Right lobe of liver (tissue), 6 donors: ENCODE measurements at regions not wholly inside any gene's neighbourhood (a gene's known extent, or its start where the extent isn't known, plus 50 kb on each side); places are given as distances from the start of the nearest gene placed in this dataset.

ENCODE experiments used
- ATAC-seq, 4 donors: fragments of 200-7000 bp; cut with Tn5 transposase; one replicate each; pipeline ENCODE4 v1.9.1; 2020; ENCODE audit warnings: mild to moderate bottlenecking in 4 of 4, moderate library complexity in 4 of 4
- DNase-seq, 3 donors: peaks; one replicate each; pipeline ENCODE4 v3.0.0-alpha.2; 2020
- H3K27ac ChIP-seq, 3 donors: fragments of 200-600 bp; one replicate each; pipeline ENCODE4 v1.8.0; 2022
- H3K27me3 ChIP-seq, 2 donors: fragments of 200-600 bp; one replicate each; pipeline ENCODE4 v1.8.0; 2022
- H3K36me3 ChIP-seq, 4 donors: fragments of 200-600 bp; sonication (generic) in 1 of 4; one replicate each; pipeline versions ENCODE4 v1.5.1 to v1.8.0; 2017 to 2022; ENCODE audit warnings: control low read depth in 1 of 4
- H3K4me1 ChIP-seq, 4 donors: fragments of 200-600 bp; sonication (generic) in 1 of 4; one replicate each; pipeline versions ENCODE4 v1.5.1 to v1.8.0; 2017 to 2022; ENCODE audit warnings: control low read depth in 1 of 4
- H3K4me3 ChIP-seq, 3 donors: fragments of 200-600 bp; one replicate each; pipeline ENCODE4 v1.8.0; 2022
- H3K9me3 ChIP-seq, 4 donors: fragments of 200-600 bp; sonication (generic) in 1 of 4; one replicate each; pipeline versions ENCODE4 v1.5.1 to v1.8.0; 2017 to 2022; ENCODE audit warnings: control low read depth in 1 of 4
- POLR2A ChIP-seq: fragments of 450-650 bp; IDR thresholded peaks from one replicate; pipeline ENCODE4 v1.6.1; 2017; ENCODE audit warnings: antibody characterized with exemption, mild to moderate bottlenecking
- WGBS: methylation state at CpG from one replicate; pipeline ENCODE4 v1.1.6; 2018; ENCODE audit warnings: low coverage, low lambda C conversion rate; ENCODE audit not compliant: insufficient coverage; ENCODE audit errors: missing lambda C conversion rate; 5-methylcytosine and 5-hydroxymethylcytosine counted together
- intact Hi-C, 2 donors: fragments of 100-400 bp; cut with DNase I; formaldehyde crosslinking; loops; one replicate each; pipeline versions ENCODE4 v1.11.2 to v1.14.1; 2022
- TF ChIP-seq, protein P1 (sequence below), 4 donors: fragments of 200-600 bp in 3 of 4; fragments of 450-650 bp in 1 of 4; IDR thresholded peaks; one replicate each; pipeline versions ENCODE4 v1.5.1 to v1.8.0; 2016 to 2022; ENCODE audit warnings: antibody characterized with exemption in 4 of 4, mild to moderate bottlenecking in 2 of 4
- donor health status: DM: no; HTN: yes; CAD: no.
- donor health status: DM: no; HTN: no; CAD: no.
- donor health status: DM: no; HTN: no; CAD: no.
- donor health status: DM: no; HTN: yes; CAD: no.
- donor health status: DM: no; HTN: yes; CAD: no.

- 92% methylated on average over 2 of the region's 2 CpGs for WGBS
- ATAC-seq = no peak
- DNase-seq = no peak
- intact Hi-C loops = no loop called here
- H3K9me3 ChIP-seq = no peaks in the 10 kb centered on the region
- peaks cover 0 to 48% (median 12%) of the 10 kb centered on the region in 4 donors for H3K4me1 ChIP-seq
- no peaks in the 10 kb centered on the region for H3K27me3 ChIP-seq
- H3K36me3 ChIP-seq = no peaks in the 10 kb centered on the region
- no peak overlapping the region for H3K4me3 ChIP-seq
- TF ChIP-seq POLR2A = no peak
- TF ChIP-seq, protein P1, sequence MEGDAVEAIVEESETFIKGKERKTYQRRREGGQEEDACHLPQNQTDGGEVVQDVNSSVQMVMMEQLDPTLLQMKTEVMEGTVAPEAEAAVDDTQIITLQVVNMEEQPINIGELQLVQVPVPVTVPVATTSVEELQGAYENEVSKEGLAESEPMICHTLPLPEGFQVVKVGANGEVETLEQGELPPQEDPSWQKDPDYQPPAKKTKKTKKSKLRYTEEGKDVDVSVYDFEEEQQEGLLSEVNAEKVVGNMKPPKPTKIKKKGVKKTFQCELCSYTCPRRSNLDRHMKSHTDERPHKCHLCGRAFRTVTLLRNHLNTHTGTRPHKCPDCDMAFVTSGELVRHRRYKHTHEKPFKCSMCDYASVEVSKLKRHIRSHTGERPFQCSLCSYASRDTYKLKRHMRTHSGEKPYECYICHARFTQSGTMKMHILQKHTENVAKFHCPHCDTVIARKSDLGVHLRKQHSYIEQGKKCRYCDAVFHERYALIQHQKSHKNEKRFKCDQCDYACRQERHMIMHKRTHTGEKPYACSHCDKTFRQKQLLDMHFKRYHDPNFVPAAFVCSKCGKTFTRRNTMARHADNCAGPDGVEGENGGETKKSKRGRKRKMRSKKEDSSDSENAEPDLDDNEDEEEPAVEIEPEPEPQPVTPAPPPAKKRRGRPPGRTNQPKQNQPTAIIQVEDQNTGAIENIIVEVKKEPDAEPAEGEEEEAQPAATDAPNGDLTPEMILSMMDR (IDR thresholded peaks at IDR 0.05) = no peak
- H3K27ac ChIP-seq = no peak overlapping the region
These were observed 477.6 kb upstream of the CITED2 start for GRCh38 chr6:139852067-139852466.

DNA sequence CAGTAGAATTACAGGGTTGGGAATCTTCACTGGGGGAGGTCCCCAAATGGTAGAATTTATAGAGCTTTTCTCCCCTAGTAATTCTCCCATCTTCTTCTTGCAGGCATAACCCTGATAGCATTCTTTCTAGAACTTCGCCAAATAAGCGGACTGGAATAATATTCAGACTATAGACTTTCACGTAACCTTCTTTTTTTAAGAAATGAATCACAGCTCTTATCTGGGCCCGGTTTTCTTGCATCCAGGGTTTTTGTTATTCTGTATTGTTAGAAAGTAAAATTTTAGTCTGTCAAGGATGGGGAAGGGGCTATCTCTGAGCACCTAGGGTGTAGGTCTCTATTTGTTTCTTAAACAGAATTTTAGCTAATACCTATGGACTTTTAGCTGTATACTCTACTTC is 476.8 kb upstream of the CITED2 start:
- intact Hi-C loops = no loop called here
- H3K27ac ChIP-seq = no peak overlapping the region
- DNase-seq (no peak), ATAC-seq (no peak)
- peaks cover 0 to 48% (median 16%) of the 10 kb centered on the region in 4 donors for H3K4me1 ChIP-seq
- no peaks in the 10 kb centered on the region for H3K27me3 ChIP-seq
- H3K36me3 ChIP-seq = no peaks in the 10 kb centered on the region
- no peaks in the 10 kb centered on the region for H3K9me3 ChIP-seq
- TF ChIP-seq, protein P1 (IDR thresholded peaks at IDR 0.05) = no peak
- TF ChIP-seq POLR2A = no peak
- no peak overlapping the region for H3K4me3 ChIP-seq
- WGBS = 62% methylated on average over 4 of the region's 4 CpGs

- TF ChIP-seq, protein P1 (IDR thresholded peaks at IDR 0.05) = no peak
- TF ChIP-seq POLR2A = no peak
- Histone ChIP-seq H3K27ac (no peak overlapping the region), H3K4me3 (no peak overlapping the region), H3K36me3 (no peaks in the 10 kb centered on the region), H3K9me3 (no peaks in the 10 kb centered on the region), H3K27me3 (no peaks in the 10 kb centered on the region), H3K4me1 (peaks cover 0 to 41% (median 16%) of the 10 kb centered on the region in 4 donors)
- intact Hi-C loops = no loop called here
- no peak for DNase-seq
- 94% methylated on average over 2 of the region's 2 CpGs for WGBS
- no peak for ATAC-seq
These were observed 476.1 kb upstream of the CITED2 start for GRCh38 chr6:139850512-139850911.

DNA sequence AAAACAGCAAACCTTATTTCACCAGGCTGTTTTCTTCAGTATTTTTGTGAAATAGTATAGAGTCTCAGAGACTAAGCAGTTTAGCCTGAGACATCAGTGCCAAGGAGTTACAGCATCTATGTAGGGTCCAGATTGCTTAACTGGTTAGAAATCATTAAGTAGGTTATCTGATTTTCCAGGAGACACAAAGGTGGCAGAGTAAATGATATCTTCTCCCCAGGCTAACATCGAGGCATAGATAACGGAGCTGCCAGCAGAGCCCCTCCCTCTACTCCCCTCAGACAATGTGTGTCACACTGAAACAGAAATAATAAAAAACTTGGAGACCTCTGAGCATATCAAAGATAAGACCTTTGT is 473.0 kb upstream of the CITED2 start:
- no peak overlapping the region for H3K4me3 ChIP-seq
- H3K4me1 ChIP-seq = peaks cover 0 to 13% (median 6%) of the 10 kb centered on the region in 4 donors
- no peaks in the 10 kb centered on the region for H3K36me3 ChIP-seq
- ATAC-seq (peak; percentile 42 to 90 (median 64)), DNase-seq (no peak)
- TF ChIP-seq, protein P1 (IDR thresholded peaks at IDR 0.05) = no peak
- TF ChIP-seq POLR2A = no peak
- WGBS = 13% methylated on average over 2 of the region's 2 CpGs
- H3K27me3 ChIP-seq = no peaks in the 10 kb centered on the region
- intact Hi-C loops = no loop called here
- H3K9me3 ChIP-seq = no peaks in the 10 kb centered on the region
- peak overlapping the region in 1 of 3 donors; percentile 24 for H3K27ac ChIP-seq
